Kidney epithelial cell (primary cell): ENCODE measurements at regions not wholly inside any gene's neighbourhood (a gene's known extent, or its start where the extent isn't known, plus 50 kb on each side); places are given as distances from the start of the nearest gene placed in this dataset.

Source experiments
- DNase-seq: peaks from one replicate; pipeline ENCODE4 v3.0.0-alpha.2; 2010; ENCODE audit warnings: low read depth
- H3K27me3 ChIP-seq: 2 replicates; pipeline ENCODE4 v1.6.0; 2011; ENCODE audit warnings: low read length; ENCODE audit not compliant: control insufficient read depth, insufficient read depth
- H3K36me3 ChIP-seq: 2 replicates; pipeline ENCODE4 v1.5.1; 2011; ENCODE audit warnings: low read length; ENCODE audit not compliant: control insufficient read depth, insufficient read depth
- H3K4me3 ChIP-seq: 2 replicates; pipeline ENCODE4 v1.5.1; 2011; ENCODE audit warnings: low read depth, mild to moderate bottlenecking, control low read depth, low read length
- CTCF ChIP-seq: IDR thresholded peaks from 2 replicates; pipeline ENCODE4 v1.5.1; 2011; ENCODE audit warnings: mild to moderate bottlenecking, moderate library complexity, low read length, control low read depth, inconsistent platforms; ENCODE audit not compliant: insufficient read depth, poor library complexity, severe bottlenecking

- no peak for DNase-seq
- H3K27me3 ChIP-seq: no peaks in the 10 kb centered on the region
- H3K4me3 ChIP-seq: no peak overlapping the region
- TF ChIP-seq CTCF: no peak
- no peaks in the 10 kb centered on the region for H3K36me3 ChIP-seq
Measured at GRCh38 chr6:55009131-55009530, 162.6 kb downstream of the FAM83B start.

GRCh38 chr6:55011034-55011433, 163.3 kb upstream of the HCRTR2 start:
- H3K4me3 ChIP-seq: no peak overlapping the region
- no peak for DNase-seq
- no peaks in the 10 kb centered on the region for H3K36me3 ChIP-seq
- H3K27me3 ChIP-seq: no peaks in the 10 kb centered on the region
- TF ChIP-seq CTCF: no peak

- no peak overlapping the region for H3K4me3 ChIP-seq
- H3K36me3 ChIP-seq: no peaks in the 10 kb centered on the region
- H3K27me3 ChIP-seq: no peaks in the 10 kb centered on the region
- DNase-seq: no peak
- TF ChIP-seq CTCF: no peak
Measured at GRCh38 chr6:55012454-55012853, 161.9 kb upstream of the HCRTR2 start.

- no peak for DNase-seq
- no peaks in the 10 kb centered on the region for H3K27me3 ChIP-seq
- H3K4me3 ChIP-seq: no peak overlapping the region
- TF ChIP-seq CTCF: no peak
- H3K36me3 ChIP-seq: no peaks in the 10 kb centered on the region
Measured at GRCh38 chr6:55014321-55015088, 159.8 kb upstream of the HCRTR2 start.

- no peaks in the 10 kb centered on the region for H3K27me3 ChIP-seq
- H3K36me3 ChIP-seq: no peaks in the 10 kb centered on the region
- DNase-seq: no peak
- TF ChIP-seq CTCF: no peak
- no peak overlapping the region for H3K4me3 ChIP-seq
Measured at GRCh38 chr6:55016261-55016660, 158.1 kb upstream of the HCRTR2 start.

- Histone ChIP-seq H3K4me3 (no peak overlapping the region), H3K36me3 (no peaks in the 10 kb centered on the region), H3K27me3 (no peaks in the 10 kb centered on the region)
- TF ChIP-seq CTCF: no peak
- DNase-seq: no peak
Measured at GRCh38 chr6:55017555-55018300, 156.6 kb upstream of the HCRTR2 start.
